ENCODE measurements at regions not wholly inside any gene's neighbourhood (a gene's known extent, or its start where the extent isn't known, plus 50 kb on each side); places are given as distances from the start of the nearest gene placed in this dataset.
A peak's percentile ranks its signal among the peaks of the same experiment; 100 is the strongest.

- no peaks in the 10 kb centered on the region for H3K36me3 ChIP-seq
- intact Hi-C loops (cut with DNase I; ENCODE audit: low total_unique reads): no loop called here
- TF ChIP-seq CTCF (IDR thresholded peaks at IDR 0.05): no peak
- DNase-seq: no peak
- H3K4me1 ChIP-seq: peaks cover 0 to 70% (median 39%) of the 10 kb centered on the region in 4 donors
- H3K4me3 ChIP-seq: no peak overlapping the region
- H3K9me3 ChIP-seq: no peaks in the 10 kb centered on the region
- H3K27ac ChIP-seq: peak overlapping the region; percentile 49 to 67
- no peaks in the 10 kb centered on the region for H3K27me3 ChIP-seq
These were observed 129.3 kb downstream of the LNPK start for GRCh38 chr2:175872721-175873120.

GRCh38 chr2:175872005-175872348, 130.1 kb downstream of the LNPK start:
- Histone ChIP-seq H3K36me3 (no peaks in the 10 kb centered on the region), H3K27me3 (no peaks in the 10 kb centered on the region), H3K27ac (peak overlapping the region; percentile 49 to 67), H3K9me3 (no peaks in the 10 kb centered on the region), H3K4me1 (peaks cover 0 to 62% (median 36%) of the 10 kb centered on the region in 4 donors), H3K4me3 (no peak overlapping the region)
- TF ChIP-seq CTCF (IDR thresholded peaks at IDR 0.05): no peak
- no peak for DNase-seq
- intact Hi-C loops (cut with DNase I; ENCODE audit: low total_unique reads): no loop called here

DNA sequence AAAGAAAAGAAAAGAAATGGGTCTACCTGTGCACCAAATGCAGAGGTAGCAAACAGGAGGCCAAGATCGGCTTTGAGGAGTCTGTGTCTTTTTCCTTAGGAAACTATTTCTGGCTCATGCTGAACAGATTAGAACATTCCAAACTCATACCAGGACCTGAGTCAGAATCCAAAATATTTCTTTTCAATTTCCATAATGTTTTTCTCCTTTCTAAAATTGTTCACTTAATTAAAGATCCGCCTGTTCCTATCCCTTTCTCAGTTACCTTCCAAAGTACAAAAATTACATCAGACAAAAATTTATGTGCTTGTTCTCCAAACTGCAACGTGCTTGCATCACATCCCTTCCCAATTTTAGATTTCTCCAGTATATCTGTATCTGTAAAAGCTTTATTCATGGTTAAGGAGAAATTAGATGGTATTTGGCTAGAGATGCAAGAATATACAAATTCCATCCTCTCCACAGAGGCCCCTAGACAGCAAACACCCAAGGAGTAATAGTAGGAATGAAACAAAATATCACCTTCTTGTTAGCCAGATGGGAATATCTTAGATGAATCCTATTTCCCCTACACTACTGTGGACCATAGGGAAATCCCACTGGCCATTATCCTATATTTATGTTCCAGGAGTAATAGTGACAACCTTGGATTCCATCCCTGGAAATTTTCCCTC, 130.6 kb downstream of the LNPK start:
- H3K27ac ChIP-seq: peak overlapping the region; percentile 49 to 67
- H3K4me3 ChIP-seq: no peak overlapping the region
- intact Hi-C loops (cut with DNase I; ENCODE audit: low total_unique reads): no loop called here
- no peaks in the 10 kb centered on the region for H3K27me3 ChIP-seq
- no peak for DNase-seq
- no peaks in the 10 kb centered on the region for H3K36me3 ChIP-seq
- H3K9me3 ChIP-seq: no peaks in the 10 kb centered on the region
- no peak for TF ChIP-seq CTCF (IDR thresholded peaks at IDR 0.05)
- peaks cover 0 to 61% (median 36%) of the 10 kb centered on the region in 4 donors for H3K4me1 ChIP-seq

DNA sequence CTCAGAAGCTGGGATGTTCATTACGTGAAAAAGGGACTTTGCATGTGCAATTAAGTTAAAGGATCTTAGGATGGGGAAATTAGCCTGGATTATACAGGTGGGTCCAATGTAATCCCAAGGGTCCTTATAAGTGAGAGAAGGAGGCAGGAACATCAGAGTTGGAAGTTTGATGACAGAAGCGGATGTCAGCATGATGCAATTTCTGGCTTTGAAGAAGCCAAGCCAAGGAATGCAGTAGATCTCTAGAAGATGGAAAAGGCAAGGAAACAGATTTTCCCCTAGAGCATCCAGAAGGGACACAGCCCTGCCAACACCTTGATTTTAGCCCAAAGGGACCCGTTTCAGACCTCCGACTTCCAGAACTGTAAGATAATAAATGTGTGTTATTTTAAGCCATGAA, 136.4 kb downstream of the LNPK start:
- H3K27me3 ChIP-seq: no peaks in the 10 kb centered on the region
- H3K9me3 ChIP-seq: no peaks in the 10 kb centered on the region
- H3K4me1 ChIP-seq: peaks cover 0 to 14% (median 7%) of the 10 kb centered on the region in 4 donors
- H3K4me3 ChIP-seq: no peak overlapping the region
- no peak overlapping the region for H3K27ac ChIP-seq
- no peak for TF ChIP-seq CTCF (IDR thresholded peaks at IDR 0.05)
- intact Hi-C loops (cut with DNase I; ENCODE audit: low total_unique reads): no loop called here
- H3K36me3 ChIP-seq: no peaks in the 10 kb centered on the region
- DNase-seq: no peak

DNA sequence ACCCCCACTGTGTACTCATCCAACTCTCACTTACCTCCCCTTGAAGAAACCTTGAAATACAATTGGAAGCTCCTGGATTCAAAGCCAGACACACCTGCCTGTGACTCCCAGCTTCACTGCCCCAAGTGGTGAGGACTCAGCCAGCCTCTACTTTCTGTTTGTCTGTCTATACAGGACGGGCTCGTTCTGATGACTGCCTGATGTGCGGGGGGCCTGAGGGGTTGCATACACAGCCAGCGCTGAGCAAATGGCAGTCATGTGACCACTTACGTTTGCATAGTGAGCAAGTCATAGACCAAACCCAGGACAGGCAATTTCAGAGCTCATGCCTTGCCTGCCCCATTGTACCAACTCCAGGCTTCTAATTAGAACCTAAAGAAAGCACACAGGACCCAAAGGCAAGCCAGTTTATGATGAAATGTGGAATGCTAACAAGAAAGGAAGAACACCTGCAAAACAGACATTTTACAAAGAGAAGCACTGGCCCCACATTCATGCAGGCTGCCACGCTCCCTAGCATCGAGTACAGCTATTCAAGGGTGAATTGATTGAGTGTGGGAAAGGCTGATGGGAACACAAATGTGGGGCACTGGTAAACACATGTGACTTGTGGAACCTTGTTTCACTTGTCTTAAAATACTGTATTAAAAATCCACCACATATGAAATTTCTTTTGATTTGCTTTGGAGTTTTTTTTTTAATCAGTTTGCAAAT, 137.8 kb downstream of the LNPK start:
- TF ChIP-seq CTCF (IDR thresholded peaks at IDR 0.05): no peak
- Histone ChIP-seq H3K4me3 (no peak overlapping the region), H3K36me3 (no peaks in the 10 kb centered on the region), H3K27ac (no peak overlapping the region), H3K27me3 (no peaks in the 10 kb centered on the region), H3K4me1 (peaks cover 0 to 3% (median under 1%) of the 10 kb centered on the region in 4 donors), H3K9me3 (no peaks in the 10 kb centered on the region)
- DNase-seq: no peak
- intact Hi-C loops (cut with DNase I; ENCODE audit: low total_unique reads): no loop called here

All from tibial artery (tissue), 4 donors.